Inferior parietal cortex (tissue), 1 donor: ENCODE measurements at regions not wholly inside any gene's neighbourhood (a gene's known extent, or its start where the extent isn't known, plus 50 kb on each side); places are given as distances from the start of the nearest gene placed in this dataset.
"Not testable (repeated sequence)": the region's sequence is repeated elsewhere in the genome, so short reads cannot be mapped to it uniquely, and the experiment has no call there.

Experiments
- DNase-seq: peaks from one replicate; pipeline ENCODE4 v3.0.0-alpha.2; 2016; ENCODE audit errors: extremely low spot score

GRCh38 chr2:226333388-226333787 is 466.2 kb downstream of the IRS1 start:
- DNase-seq = no peak

GRCh38 chr2:226330206-226330605 is 469.4 kb downstream of the IRS1 start:
- DNase-seq = no peak

GRCh38 chr2:226329180-226329579 is 470.4 kb downstream of the IRS1 start:
- no peak for DNase-seq

GRCh38 chr2:226327830-226328229 is 471.8 kb downstream of the IRS1 start:
- DNase-seq = no peak

- DNase-seq = no peak
Observed at GRCh38 chr2:226325526-226325925, 474.1 kb downstream of the IRS1 start.

- DNase-seq = no peak
Observed at GRCh38 chr2:226320076-226320948, 479.3 kb downstream of the IRS1 start.

- no peak for DNase-seq
Observed at GRCh38 chr2:226317970-226318369, 481.6 kb downstream of the IRS1 start.

- no peak for DNase-seq
Observed at GRCh38 chr2:226313060-226313459, 486.6 kb downstream of the IRS1 start.

- no peak for DNase-seq
Observed at GRCh38 chr2:226312155-226312554, 487.5 kb downstream of the IRS1 start.

GRCh38 chr2:226310146-226310545 is 489.5 kb downstream of the IRS1 start:
- no peak for DNase-seq

- DNase-seq = no peak
Observed at GRCh38 chr2:226308986-226309385, 490.6 kb downstream of the IRS1 start.

- DNase-seq = no peak
Observed at GRCh38 chr2:226308323-226308680, 491.3 kb downstream of the IRS1 start.

GRCh38 chr2:226307487-226308322 is 491.9 kb downstream of the IRS1 start:
- no peak for DNase-seq

GRCh38 chr2:226306969-226307368 is 492.7 kb downstream of the IRS1 start:
- no peak for DNase-seq

- no peak for DNase-seq
Observed at GRCh38 chr2:226304308-226304707, 495.3 kb downstream of the IRS1 start.

GRCh38 chr2:226303707-226304106 is 495.9 kb downstream of the IRS1 start:
- no peak for DNase-seq

GRCh38 chr2:226300196-226300886 is 499.3 kb downstream of the IRS1 start:
- DNase-seq = no peak

GRCh38 chr2:226299771-226300170 is 499.8 kb downstream of the IRS1 start:
- DNase-seq = no peak

GRCh38 chr2:226295681-226296080 is 503.9 kb downstream of the IRS1 start:
- no peak for DNase-seq

GRCh38 chr2:226295123-226295522 is 504.5 kb downstream of the IRS1 start:
- no peak for DNase-seq

- not testable (repeated sequence) for DNase-seq
Observed at GRCh38 chr2:226291281-226291680, 508.3 kb downstream of the IRS1 start.

GRCh38 chr2:226286916-226287315 is 512.7 kb downstream of the IRS1 start:
- DNase-seq = no peak
